ENCODE measurements at regions not wholly inside any gene's neighbourhood (a gene's known extent, or its start where the extent isn't known, plus 50 kb on each side); places are given as distances from the start of the nearest gene placed in this dataset.

- TF ChIP-seq POLR2A (IDR thresholded peaks at IDR 0.05) (no peak), CTCF (IDR thresholded peaks at IDR 0.05 in 4 of 5, conservative IDR thresholded peaks at IDR 0.05 in 1 of 5) (no peak)
Measured at GRCh38 chr4:182179105-182179504, 64.1 kb upstream of the TENM3 start.

Data from gastrocnemius medialis (tissue), 4 donors.